ENCODE measurements at regions not wholly inside any gene's neighbourhood (a gene's known extent, or its start where the extent isn't known, plus 50 kb on each side); places are given as distances from the start of the nearest gene placed in this dataset.
"Not testable (repeated sequence)": the region's sequence is repeated elsewhere in the genome, so short reads cannot be mapped to it uniquely, and the experiment has no call there.

- Histone ChIP-seq H3K27me3 (ENCODE audit: insufficient read depth, poor library complexity, severe bottlenecking) (no peaks in the 10 kb centered on the region), H3K4me3 (replicated peaks; ENCODE audit: insufficient read depth, low read length) (no peak overlapping the region), H3K27ac (replicated peaks) (no peak overlapping the region)
- TF ChIP-seq GABPA (IDR thresholded peaks at IDR 0.05; ENCODE audit: low read depth) (no peak), CTCF (IDR thresholded peaks at IDR 0.05; ENCODE audit: insufficient read depth, low read length) (no peak), REST (IDR thresholded peaks at IDR 0.05; ENCODE audit: insufficient replicate concordance, low read depth) (no peak), POLR2AphosphoS5 (IDR thresholded peaks at IDR 0.05; ENCODE audit: low read depth) (no peak), SPI1 (IDR thresholded peaks at IDR 0.05; ENCODE audit: borderline replicate concordance, low read depth) (no peak)
- no peak for DNase-seq (ENCODE audit: low read depth in 1 of 2, low spot score in 1 of 2)
Observed at GRCh38 chr5:152736906-152737305, 331.8 kb upstream of the NMUR2 start.

- Histone ChIP-seq H3K27me3 (ENCODE audit: insufficient read depth, poor library complexity, severe bottlenecking) (no peaks in the 10 kb centered on the region), H3K27ac (replicated peaks) (no peak overlapping the region), H3K4me3 (replicated peaks; ENCODE audit: insufficient read depth, low read length) (no peak overlapping the region)
- TF ChIP-seq GABPA (IDR thresholded peaks at IDR 0.05; ENCODE audit: low read depth) (no peak), REST (IDR thresholded peaks at IDR 0.05; ENCODE audit: insufficient replicate concordance, low read depth) (no peak), CTCF (IDR thresholded peaks at IDR 0.05; ENCODE audit: insufficient read depth, low read length) (no peak), POLR2AphosphoS5 (IDR thresholded peaks at IDR 0.05; ENCODE audit: low read depth) (no peak), SPI1 (IDR thresholded peaks at IDR 0.05; ENCODE audit: borderline replicate concordance, low read depth) (no peak)
- DNase-seq (ENCODE audit: low read depth in 1 of 2, low spot score in 1 of 2): no peak
Observed at GRCh38 chr5:152739916-152740315, 334.8 kb upstream of the NMUR2 start.

GRCh38 chr5:152741126-152741525 is 336.0 kb upstream of the NMUR2 start:
- not testable (repeated sequence) for H3K27ac ChIP-seq (replicated peaks); H3K27me3 ChIP-seq (ENCODE audit: insufficient read depth, poor library complexity, severe bottlenecking); DNase-seq (ENCODE audit: low read depth in 1 of 2, low spot score in 1 of 2); H3K4me3 ChIP-seq (replicated peaks; ENCODE audit: insufficient read depth, low read length)

- not testable (repeated sequence) for H3K27me3 ChIP-seq (ENCODE audit: insufficient read depth, poor library complexity, severe bottlenecking); DNase-seq (ENCODE audit: low read depth in 1 of 2, low spot score in 1 of 2); H3K27ac ChIP-seq (replicated peaks); H3K4me3 ChIP-seq (replicated peaks; ENCODE audit: insufficient read depth, low read length)
Observed at GRCh38 chr5:152787709-152788217, 382.7 kb upstream of the NMUR2 start.

GRCh38 chr5:152801886-152802285 is 396.8 kb upstream of the NMUR2 start:
- Histone ChIP-seq H3K4me3 (replicated peaks; ENCODE audit: insufficient read depth, low read length) (no peak overlapping the region), H3K27ac (replicated peaks) (no peak overlapping the region), H3K27me3 (ENCODE audit: insufficient read depth, poor library complexity, severe bottlenecking) (no peaks in the 10 kb centered on the region)
- no peak for DNase-seq (ENCODE audit: low read depth in 1 of 2, low spot score in 1 of 2)
- TF ChIP-seq REST (IDR thresholded peaks at IDR 0.05; ENCODE audit: insufficient replicate concordance, low read depth) (no peak), SPI1 (IDR thresholded peaks at IDR 0.05; ENCODE audit: borderline replicate concordance, low read depth) (no peak), POLR2AphosphoS5 (IDR thresholded peaks at IDR 0.05; ENCODE audit: low read depth) (no peak), GABPA (IDR thresholded peaks at IDR 0.05; ENCODE audit: low read depth) (no peak), CTCF (IDR thresholded peaks at IDR 0.05; ENCODE audit: insufficient read depth, low read length) (no peak)
